H1 (cell line): ENCODE measurements at regions not wholly inside any gene's neighbourhood (a gene's known extent, or its start where the extent isn't known, plus 50 kb on each side); places are given as distances from the start of the nearest gene placed in this dataset.

Source experiments
- CTCF ChIP-seq, 3 experiments: IDR thresholded peaks; 1 replicate in 2 of 3; 2 replicates in 1 of 3; pipeline versions ENCODE4 v1.5.1 to v1.6.1; 2011; ENCODE audit warnings: low read length in 3 of 3, mild to moderate bottlenecking in 3 of 3, inconsistent platforms in 2 of 3, low read depth in 1 of 3, moderate library complexity in 1 of 3; ENCODE audit not compliant: insufficient read depth in 1 of 3; ENCODE audit errors: control extremely low read depth in 1 of 3
- EP300 ChIP-seq, 2 experiments: IDR thresholded peaks; 1 replicate in 1 of 2; 2 replicates in 1 of 2; pipeline ENCODE4 v1.6.1; 2011 to 2012; ENCODE audit warnings: low read depth in 2 of 2, low read length in 2 of 2, mild to moderate bottlenecking in 2 of 2, borderline replicate concordance in 1 of 2, inconsistent platforms in 1 of 2, moderate library complexity in 1 of 2
- HDAC2 ChIP-seq, 2 experiments: fragments of 300-600 bp in 1 of 2; sonication (generic) in 1 of 2; IDR thresholded peaks; 2 replicates each; pipeline ENCODE4 v1.6.1; 2011 to 2012; ENCODE audit warnings: low read depth in 2 of 2, low read length in 2 of 2, mild to moderate bottlenecking in 2 of 2, moderate library complexity in 2 of 2, borderline replicate concordance in 1 of 2, inconsistent platforms in 1 of 2
- POLR2AphosphoS5 ChIP-seq: IDR thresholded peaks from 2 replicates; pipeline ENCODE4 v1.6.1; 2011; ENCODE audit warnings: low read depth, low read length
- YY1 ChIP-seq: IDR thresholded peaks from 2 replicates; pipeline ENCODE4 v1.6.1; 2011; ENCODE audit warnings: low read depth, mild to moderate bottlenecking, low read length

GRCh38 chr9:82421498-82421897 is 432.9 kb downstream of the SPATA31D1 start:
- TF ChIP-seq CTCF (IDR thresholded peaks at IDR 0.05; ENCODE audit: control extremely low read depth in 1 of 3, insufficient read depth in 1 of 3, low read depth in 1 of 3, low read length in 3 of 3), result no peak
- no peak for TF ChIP-seq POLR2AphosphoS5
- no peak for TF ChIP-seq HDAC2 (IDR thresholded peaks at IDR 0.05; ENCODE audit: borderline replicate concordance in 1 of 2, low read depth in 2 of 2, low read length in 2 of 2)
- no peak for TF ChIP-seq YY1
- no peak for TF ChIP-seq EP300 (IDR thresholded peaks at IDR 0.05; ENCODE audit: borderline replicate concordance in 1 of 2, low read depth in 2 of 2, low read length in 2 of 2)
